NCI-H2171 treated with DMSO at 0.1 percent for 48 hours (cell line): ENCODE measurements at regions not wholly inside any gene's neighbourhood (a gene's known extent, or its start where the extent isn't known, plus 50 kb on each side); places are given as distances from the start of the nearest gene placed in this dataset.
"Not testable (repeated sequence)": the region's sequence is repeated elsewhere in the genome, so short reads cannot be mapped to it uniquely, and the experiment has no call there.

Experiments used
- DNase-seq: peaks from one replicate; lab custom pipeline; 2025; lab: John Stamatoyannopoulos, UW

DNA sequence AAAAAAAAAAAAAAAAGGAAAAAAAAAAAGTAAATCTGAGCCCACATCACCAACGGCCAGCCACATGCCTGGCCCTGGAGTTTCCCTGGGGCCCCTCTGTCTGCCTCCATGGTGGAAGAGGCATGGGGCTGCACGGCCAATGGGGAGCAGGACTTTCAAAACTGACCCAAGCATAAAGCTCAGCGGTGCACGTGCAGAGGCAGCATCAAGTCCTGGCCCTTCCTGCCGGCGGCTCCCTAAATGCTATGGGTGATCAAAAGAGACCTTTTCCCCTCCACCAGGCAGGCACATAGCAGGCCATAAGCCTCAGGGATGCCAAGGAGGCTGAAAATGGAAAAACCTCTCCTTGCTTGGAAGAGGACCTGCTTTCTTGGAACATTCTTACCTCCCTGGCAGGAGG is 94.3 kb downstream of the OAT start:
- no peak for DNase-seq

DNA sequence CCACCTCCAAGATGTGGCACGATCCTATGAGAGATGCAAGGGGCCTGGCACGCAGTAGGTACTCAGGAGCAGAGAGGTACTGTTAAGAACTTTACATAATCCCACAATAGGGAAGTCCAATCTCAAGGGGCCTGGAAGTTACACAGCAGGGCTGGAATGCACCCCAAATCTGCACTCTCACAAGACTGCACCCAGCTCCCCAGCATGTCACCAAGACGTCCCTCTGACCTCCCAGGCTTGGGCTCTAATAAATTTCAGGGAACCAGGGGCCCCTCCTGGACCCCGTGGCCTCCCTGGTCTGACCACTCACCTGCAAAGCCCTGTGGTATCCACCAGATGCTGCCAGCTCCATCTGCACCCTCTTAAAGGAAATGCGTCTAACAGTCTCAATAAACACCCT is 94.9 kb downstream of the OAT start:
- no peak for DNase-seq

GRCh38 chr10:124323111-124323725 is 95.5 kb downstream of the OAT start:
- DNase-seq: no peak

- DNase-seq: no peak
Measured at GRCh38 chr10:124322191-124322980, 96.3 kb downstream of the OAT start.

DNA sequence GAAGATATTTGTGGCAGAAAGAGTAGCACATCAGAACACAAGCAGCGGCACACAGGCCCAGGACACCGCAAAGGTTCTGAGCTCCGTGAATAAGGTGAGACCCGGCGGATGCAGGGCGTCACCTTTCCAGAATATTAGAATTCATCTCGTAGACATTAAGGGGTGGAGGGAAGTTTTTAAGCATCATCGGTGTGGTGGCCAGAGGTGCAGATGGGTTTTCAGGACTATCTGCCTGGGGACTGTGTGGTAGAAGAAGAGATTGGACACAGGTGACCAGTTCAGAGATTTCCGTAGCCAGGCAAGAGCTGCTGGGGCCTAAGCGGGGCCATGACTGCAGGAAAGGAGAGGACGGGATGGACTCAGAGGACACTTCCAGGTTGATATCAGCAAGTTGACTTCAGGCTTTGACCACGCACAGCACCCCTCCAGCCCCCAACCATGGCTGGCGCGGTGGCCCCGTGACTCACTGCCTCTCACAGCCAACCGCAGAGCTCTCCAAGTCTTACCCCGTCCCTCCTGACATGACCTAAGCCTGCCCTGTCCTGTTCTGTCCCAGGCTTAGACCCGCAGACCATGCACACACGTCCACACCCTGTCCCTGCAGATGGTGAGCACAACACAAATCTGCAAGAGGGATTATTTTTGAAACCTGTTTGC is 97.2 kb downstream of the OAT start:
- no peak for DNase-seq

DNA sequence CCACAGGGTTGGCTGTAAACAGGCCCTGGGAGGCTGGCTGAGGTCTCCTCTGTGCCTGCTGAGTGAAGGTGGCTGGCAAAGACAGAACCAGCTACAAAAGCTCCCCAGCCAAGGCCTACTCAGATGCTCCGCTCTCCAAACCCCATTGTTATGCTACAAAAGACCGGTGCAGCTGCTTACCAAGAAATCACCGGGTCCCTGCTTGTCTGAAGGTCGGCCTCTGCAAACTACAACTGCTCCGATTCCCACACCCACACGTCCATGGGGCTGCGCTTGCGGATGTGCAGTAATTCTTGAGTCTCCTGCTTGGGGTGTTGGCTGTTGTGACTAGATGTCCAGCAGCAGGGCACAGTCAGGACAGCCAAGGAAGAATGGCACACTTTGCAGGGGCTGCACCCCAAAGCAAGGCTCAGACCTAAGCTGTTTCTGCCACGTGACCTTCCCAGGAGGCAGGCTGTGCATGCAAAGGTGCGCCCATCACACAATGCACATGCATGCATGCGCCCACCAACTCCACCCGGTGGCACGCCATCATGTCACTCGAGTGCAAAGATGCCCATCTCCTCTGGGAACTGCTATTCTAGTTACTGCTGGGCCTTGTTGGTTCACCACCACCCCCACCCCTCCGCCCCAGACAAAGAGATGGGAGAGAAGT is 97.8 kb downstream of the OAT start:
- DNase-seq: no peak

DNA sequence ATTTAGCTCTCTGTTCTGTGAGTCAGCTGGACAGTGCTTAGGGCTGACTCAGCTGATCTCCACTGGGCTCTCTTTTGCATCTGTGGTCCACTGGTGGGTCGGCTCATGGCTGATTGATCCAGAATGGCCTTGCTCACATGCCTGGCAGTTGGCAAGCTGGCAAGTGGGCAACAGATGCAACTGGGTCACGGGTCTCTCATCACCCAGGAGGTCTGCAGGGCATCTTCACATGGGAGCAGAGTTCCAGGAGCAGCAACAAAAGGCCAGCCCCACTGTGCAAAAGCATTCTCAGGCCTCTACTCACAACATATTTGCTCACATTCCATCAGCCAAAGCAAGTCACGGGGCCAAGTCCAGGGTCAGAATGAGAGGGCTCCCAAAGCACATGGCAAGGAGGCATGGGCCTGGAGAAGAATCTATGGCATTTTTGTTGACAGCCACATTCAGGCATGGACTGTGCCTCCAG is 98.8 kb downstream of the OAT start:
- no peak for DNase-seq

DNA sequence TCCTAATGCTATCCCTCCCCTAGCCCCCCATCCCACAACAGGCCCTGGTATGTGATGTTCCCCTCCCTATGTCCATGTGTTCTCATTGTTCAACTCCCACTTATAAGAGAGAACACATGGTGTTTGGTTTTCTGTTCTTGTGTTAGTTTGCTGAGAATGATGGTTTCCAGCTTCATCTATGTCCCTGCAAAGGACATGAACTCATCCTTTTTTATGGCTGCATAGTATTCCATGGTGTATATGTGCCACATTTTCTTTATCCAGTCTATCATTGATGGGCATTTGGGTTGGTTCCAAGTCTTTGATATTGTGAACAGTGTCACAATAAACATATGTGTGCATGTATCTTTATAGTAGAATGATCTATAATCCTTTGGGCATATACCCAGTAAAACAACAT is 99.2 kb downstream of the OAT start:
- not testable (repeated sequence) for DNase-seq

- no peak for DNase-seq
Measured at GRCh38 chr10:124318811-124319210, 99.9 kb downstream of the OAT start.

DNA sequence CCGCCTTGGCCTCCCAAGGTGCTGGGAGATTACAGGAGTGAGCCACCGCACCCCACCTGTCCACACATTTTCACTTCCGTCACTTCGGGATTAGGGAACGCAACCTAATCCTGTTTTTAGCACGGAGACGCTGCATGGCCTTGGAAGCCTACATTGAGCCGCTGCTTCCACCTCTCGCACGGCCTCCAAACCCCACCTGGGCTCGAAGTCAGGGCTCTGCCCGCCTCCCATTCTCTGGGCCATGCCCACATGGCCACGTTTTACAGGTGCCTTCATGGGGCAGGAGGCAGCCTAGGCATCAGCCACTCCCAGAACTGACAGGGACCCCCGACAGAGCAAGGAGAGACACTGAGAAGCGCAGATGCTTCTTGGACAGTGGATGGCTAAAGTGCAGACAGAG is 100.6 kb downstream of the OAT start:
- DNase-seq: no peak

- DNase-seq: no peak
Measured at GRCh38 chr10:124316326-124316725, 102.4 kb downstream of the OAT start.

DNA sequence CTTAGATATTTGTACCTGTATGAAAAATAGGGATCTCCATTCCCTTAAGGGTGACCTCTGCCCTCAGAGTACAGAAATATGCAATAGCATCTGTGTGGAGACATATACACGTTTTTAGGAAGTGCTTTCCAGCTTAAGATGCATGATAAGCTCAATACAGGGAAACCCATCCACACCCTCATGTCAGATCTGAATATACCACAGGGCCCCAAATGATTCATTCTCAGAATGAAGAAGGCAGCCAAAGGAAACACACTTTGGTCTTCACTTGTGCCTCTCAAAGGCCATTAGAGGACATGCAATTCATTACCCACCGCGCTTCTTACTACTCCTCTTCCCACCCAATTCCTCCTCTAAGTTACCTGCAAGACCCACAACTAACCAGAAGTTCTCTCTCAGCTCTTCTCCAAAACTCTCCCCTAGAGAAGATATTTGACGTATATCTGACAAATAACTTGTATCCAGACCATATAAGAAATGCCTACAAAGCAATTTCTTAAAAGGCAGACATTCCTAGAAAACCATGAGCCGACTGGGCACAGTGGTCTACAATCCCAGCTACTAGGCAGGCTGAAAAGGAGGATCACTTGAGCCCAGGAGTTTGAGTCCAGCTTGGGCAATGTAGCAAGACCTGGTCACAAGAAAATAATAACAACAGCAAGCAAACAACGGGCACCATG is 103.0 kb downstream of the OAT start:
- no peak for DNase-seq

DNA sequence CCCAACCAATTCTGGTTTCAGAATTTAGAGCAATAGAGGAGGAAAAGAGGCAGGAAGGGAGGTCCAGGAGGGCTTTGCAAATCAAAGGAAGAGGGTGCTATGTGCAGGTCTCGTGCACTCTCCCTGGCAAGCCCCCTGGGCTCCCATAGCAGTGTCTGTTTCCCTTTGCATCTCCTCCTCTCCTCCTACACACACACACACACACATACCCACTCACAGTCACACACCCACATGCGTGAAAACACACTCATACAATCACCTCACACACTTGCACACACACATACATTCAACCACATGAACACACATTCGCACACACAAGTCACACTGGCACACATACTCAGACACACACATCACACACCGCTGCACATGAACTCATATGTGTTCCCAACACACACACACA is 105.3 kb downstream of the OAT start:
- DNase-seq: no peak

DNA sequence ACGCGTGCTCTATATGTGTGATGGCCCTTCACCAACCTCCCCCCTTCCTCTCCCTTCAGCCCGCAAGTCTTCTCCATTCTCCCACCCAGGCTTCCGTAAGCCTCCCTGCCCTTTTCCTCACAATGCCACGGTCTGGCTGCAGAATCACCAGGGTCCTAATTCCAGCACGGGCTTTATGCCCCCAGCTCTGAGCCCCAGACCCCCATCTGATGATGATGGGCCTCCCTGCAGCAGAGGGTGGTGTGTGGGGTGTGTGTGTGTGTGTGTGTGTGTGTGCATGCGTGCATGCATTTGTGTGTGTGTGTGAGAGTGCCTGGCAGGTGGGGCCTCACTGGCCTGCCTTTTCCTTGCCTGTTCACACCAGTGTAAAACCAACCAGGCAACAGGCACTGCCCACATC is 109.9 kb downstream of the OAT start:
- DNase-seq: no peak

DNA sequence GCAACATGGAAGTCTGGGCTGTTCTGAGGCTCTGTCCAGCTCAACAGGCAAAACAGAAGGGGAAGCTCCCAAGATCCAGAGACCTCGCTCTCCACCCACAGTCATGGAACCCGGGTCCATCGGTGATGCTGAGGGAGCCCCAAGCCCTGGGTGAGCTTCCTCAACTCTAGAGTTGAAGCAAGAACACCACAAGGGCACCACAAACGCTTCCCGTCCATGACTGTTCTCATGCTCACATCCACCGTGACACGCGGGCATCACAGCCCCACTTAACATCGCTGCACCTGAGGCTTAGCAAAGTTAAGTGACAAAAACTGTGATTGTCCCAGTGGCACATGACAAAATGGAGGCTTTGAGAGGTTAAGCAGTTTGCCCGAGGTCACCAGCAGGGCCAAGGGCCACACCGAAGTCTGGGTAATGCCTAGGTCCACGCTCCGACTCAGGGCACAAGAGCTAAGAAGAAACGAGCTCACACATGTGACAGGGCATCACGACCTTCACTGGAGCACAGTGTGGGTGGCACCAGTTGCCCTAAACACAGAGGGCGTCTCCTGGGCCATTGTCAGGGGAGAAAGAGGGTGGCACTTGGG is 110.6 kb downstream of the OAT start:
- DNase-seq: no peak

DNA sequence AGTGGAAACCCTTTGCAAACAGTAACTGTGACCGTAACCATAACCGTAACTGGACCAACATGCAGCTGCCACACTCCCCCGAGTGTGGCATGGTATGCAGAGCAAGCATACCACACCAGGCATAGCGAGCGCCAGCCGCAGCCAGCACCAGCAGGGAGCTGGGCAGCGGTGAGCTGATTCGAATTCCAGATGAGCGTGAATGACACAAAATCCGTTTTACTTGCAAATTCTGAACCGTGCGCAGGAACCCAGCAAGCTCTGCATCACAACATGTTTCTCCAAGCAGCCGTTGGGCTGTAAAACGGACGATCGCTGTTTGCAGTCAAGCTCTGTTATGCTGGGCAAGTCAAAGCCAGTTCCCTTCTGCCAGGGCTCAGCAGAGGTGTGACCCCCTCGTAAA is 111.1 kb downstream of the OAT start:
- no peak for DNase-seq

GRCh38 chr10:124306922-124307371 is 111.8 kb downstream of the OAT start:
- no peak for DNase-seq

DNA sequence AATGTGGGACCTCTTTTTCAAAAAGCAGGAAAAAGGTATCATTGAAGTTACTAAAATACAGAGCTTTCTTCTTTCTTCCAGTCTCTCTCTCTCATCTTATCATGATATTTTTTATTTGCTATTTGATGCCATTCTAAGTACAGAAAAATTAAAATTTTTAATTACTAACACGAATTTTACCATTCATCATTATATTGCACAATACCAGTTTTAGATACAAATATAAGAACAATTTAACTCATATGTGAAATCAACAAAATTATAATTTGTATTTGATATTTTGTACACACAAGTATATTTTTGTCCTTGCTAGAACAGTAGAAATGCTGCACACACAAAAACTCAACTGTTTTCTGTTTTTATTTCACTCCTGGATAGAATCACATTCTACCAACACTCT is 112.2 kb downstream of the OAT start:
- no peak for DNase-seq

GRCh38 chr10:124305984-124306383 is 112.7 kb downstream of the OAT start:
- DNase-seq: no peak

GRCh38 chr10:124305131-124305530 is 113.6 kb downstream of the OAT start:
- DNase-seq: no peak

- no peak for DNase-seq
Measured at GRCh38 chr10:124303662-124304418, 114.9 kb downstream of the OAT start.
